HG03469 (cell line): ENCODE measurements at regions not wholly inside any gene's neighbourhood (a gene's known extent, or its start where the extent isn't known, plus 50 kb on each side); places are given as distances from the start of the nearest gene placed in this dataset.
"Not testable (repeated sequence)": the region's sequence is repeated elsewhere in the genome, so short reads cannot be mapped to it uniquely, and the experiment has no call there.

Source experiments
- ATAC-seq: cut with Tn5 transposase; IDR thresholded peaks from one replicate; pipeline ENCODE4 v1.9.1; 2021; ENCODE audit warnings: mild to moderate bottlenecking, moderate library complexity, moderate number of reproducible peaks; ENCODE audit not compliant: unreplicated experiment

- no peak for ATAC-seq
Observed at GRCh38 chr3:194054961-194055360, 81.0 kb upstream of the HES1 start.

DNA sequence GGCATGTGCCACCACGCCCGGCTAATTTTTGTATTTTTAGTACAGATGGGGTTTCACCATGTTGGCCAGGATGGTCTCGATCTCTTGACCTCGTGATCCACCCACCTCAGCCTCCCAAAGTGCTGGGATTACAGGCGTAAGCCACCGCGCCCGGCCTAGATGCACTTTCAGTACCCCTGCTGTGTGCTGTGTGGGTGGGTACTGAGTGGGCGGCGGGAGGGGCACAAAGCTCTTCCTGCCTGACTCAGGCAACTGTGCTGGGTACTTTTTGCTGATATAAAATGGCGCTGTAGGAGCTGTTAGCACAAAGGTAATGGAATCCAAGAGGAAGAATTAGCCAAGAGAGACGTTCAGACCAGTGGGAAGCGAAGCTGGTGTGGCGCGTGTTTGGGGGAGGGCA, 79.6 kb upstream of the HES1 start:
- not testable (repeated sequence) for ATAC-seq

GRCh38 chr3:194056731-194057415, 79.1 kb upstream of the HES1 start:
- no peak for ATAC-seq

- ATAC-seq = no peak
Observed at GRCh38 chr3:194057570-194058188, 78.3 kb upstream of the HES1 start.

- no peak for ATAC-seq
Observed at GRCh38 chr3:194058189-194058571, 77.8 kb upstream of the HES1 start.

DNA sequence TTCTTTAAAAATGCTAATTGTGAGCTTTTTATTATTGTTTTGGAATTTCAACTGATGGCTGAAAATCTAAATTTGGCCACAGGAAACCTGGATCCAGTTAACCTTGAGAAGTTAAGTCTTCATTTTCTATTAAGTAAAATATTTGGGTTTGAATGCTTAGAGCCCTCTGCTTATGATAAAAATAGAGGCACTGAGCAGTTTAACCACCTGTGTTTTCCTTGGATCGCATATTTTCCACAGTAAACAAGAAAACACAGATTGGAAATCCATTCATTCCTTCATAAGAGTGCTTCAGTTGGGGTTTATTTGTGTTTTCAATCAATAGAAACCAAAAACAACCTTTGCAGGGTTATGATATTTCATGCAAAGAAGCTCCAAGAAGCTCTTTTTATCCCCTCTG, 77.2 kb upstream of the HES1 start:
- ATAC-seq = no peak

DNA sequence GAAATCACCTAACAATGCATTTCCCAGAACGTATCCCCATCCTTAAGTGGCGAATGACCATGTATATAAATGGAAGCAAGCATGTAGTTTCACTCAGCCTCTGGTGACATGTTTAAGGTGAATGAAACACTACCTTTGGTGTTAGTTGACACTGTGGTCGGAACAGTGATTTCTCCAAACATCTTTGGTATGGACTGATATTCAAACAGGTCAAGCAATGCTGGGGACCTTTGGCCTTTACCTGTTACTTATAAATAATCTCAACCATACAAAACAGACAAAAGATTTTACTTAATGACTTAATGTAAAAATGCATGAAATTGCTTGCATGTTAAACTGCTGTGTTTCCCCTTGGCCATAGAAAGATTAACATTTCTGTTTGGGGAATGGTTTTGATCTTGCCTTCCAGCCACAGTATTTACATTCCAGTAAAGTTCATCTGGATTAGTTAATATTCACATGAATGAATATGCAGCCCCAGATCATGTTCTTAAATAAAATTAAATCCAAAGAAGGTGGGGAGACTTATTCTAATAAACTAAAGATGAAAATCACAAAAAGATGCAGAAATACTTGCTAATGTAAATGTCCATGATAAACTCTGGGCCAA, 74.4 kb upstream of the HES1 start:
- no peak for ATAC-seq

DNA sequence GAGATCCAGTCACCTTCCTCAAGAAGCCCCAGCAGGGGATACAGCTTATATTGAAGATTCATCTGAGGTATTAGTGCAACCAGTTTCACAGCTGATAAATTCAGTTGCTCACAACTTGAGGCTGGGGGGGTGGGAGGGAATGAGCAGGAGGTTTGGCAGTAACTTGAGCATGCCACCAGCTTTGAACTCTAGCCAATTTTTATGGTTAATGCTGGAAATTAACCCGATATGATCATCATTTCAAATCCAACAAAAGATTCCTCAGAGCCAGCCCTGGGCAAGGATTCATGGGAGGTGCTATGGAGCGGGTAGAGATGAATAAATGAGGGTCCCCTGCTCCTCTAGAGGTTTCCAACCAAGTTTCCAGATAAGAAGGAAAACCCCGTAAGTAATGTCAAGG, 73.1 kb upstream of the HES1 start:
- no peak for ATAC-seq

- ATAC-seq = no peak
Observed at GRCh38 chr3:194064380-194065332, 71.3 kb upstream of the HES1 start.

GRCh38 chr3:194067327-194067726, 68.6 kb upstream of the HES1 start:
- ATAC-seq = not testable (repeated sequence)

GRCh38 chr3:194067949-194068362, 68.0 kb upstream of the HES1 start:
- no peak for ATAC-seq

DNA sequence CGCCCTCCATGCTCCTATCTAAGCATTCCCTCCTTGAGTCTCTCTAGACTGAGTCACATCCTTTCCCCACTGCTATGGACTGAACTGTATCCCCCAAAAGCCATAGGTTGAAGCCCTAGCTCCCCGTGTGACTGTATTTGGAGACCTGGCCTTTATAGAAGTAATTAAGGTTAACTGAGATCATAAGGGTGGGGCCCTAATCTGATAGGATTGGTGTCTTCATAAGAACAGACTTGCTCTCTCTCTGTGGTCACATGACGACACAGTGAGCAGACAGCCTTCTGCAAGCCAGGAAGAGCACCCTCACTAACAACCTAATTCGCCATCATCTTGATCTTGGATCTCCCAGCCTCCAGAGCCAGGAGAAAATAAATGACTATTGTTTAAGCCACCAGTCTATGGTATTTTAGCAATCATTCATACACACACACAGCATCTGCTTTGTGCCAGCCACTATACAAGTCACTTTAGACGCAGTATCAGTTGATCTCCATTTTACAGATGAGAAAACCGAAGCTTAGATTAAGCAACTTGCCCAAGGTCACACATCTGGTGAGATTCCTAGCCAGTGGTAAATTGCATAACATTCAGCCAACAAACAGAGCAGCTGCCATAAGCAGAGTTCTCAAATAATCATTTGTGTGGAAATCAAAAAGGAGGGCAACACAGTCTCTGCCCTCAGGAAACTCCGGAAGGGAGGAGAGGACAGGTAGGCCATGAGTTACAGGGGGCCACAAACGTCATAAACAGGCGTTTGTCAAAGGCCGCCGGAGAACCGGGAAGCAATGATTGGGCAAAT, 66.3 kb upstream of the HES1 start:
- no peak for ATAC-seq

GRCh38 chr3:194070220-194070633, 65.7 kb upstream of the HES1 start:
- ATAC-seq = no peak

GRCh38 chr3:194070634-194071409, 65.1 kb upstream of the HES1 start:
- peak; percentile 83 for ATAC-seq

DNA sequence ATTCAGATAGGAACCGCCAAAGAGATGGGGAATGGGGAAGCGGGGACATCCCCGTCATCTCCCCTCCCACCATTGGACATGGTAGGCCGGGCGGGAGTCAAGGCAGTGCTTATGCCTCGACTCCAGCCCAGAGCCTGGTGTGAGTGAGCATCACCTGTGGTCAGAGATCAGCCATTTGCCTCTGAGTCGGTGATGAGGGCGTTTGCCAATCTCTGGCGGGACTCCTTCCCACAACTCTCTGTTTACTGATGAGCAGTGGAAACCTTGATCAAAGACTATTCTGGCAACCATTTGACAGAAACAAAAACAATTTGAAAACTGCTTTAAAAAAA, 63.9 kb upstream of the HES1 start:
- ATAC-seq = no peak

DNA sequence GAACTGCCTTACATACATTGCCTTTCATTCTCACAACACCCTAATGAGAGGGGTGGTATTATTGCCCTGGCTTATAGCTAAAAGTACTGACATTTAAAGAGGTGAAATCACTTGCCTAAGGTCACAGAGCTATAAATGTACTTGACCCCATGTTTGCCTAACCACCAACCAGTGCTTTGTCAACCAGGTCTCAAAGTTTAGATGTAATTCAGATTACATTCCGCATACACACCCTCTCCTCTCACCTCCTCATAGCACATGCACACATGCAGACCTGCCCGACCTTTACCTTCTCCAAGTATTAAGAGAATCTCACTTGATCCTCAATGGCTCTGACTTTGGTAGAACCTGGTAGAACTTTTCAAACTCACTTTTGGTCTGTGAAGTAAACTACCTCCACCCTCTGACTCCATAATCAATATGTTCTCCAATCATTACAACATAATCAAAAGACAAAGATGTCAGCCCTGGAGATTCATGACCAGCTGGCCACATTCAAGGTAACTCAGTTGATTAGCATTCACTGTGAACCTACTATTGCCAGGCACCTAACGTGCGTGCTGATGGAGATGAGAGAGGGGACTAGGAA, 63.2 kb upstream of the HES1 start:
- ATAC-seq = no peak

DNA sequence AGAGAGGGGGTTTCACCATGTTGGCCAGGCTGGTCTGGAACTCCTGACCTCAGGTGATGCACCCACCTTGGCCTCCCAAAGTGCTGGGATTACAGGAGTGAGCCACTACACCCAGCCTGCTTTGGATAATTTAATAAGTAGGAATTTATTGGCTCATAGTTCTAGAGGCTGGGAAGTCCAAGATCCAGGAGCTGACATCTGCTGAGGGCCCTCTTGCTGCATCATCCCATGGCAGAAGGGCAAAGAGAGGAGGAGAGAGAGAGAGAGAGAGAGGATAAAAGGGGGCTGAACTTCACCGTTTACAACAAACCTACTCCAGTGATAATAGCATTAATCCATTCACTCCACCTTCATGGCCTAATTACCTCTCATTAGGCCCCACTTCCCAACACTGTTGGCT, 62.0 kb upstream of the HES1 start:
- no peak for ATAC-seq

- no peak for ATAC-seq
Observed at GRCh38 chr3:194075088-194075615, 60.8 kb upstream of the HES1 start.

- no peak for ATAC-seq
Observed at GRCh38 chr3:194075802-194076460, 60.0 kb upstream of the HES1 start.
